ENCODE measurements at regions not wholly inside any gene's neighbourhood (a gene's known extent, or its start where the extent isn't known, plus 50 kb on each side); places are given as distances from the start of the nearest gene placed in this dataset.

GRCh38 chr4:137905930-137906329, 336.2 kb downstream of the SLC7A11 start:
- TF ChIP-seq POLR2A (IDR thresholded peaks at IDR 0.05; ENCODE audit: low read depth, low read length) (no peak), MYC (IDR thresholded peaks at IDR 0.05; ENCODE audit: low read depth, low read length) (no peak), GATA2 (IDR thresholded peaks at IDR 0.05; ENCODE audit: insufficient read depth, insufficient read length, low read depth, low read length) (no peak), POLR2AphosphoS5 (IDR thresholded peaks at IDR 0.05; ENCODE audit: insufficient read depth, low read depth, low read length) (no peak), FOS (IDR thresholded peaks at IDR 0.05; ENCODE audit: borderline replicate concordance, insufficient read depth, low read length) (no peak), CTCF (IDR thresholded peaks at IDR 0.05; ENCODE audit: extremely low read depth in 1 of 2, insufficient read depth in 1 of 2, low read depth in 1 of 2, low read length in 2 of 2) (no peak), EZH2 (IDR thresholded peaks at IDR 0.05; ENCODE audit: borderline replicate concordance, low read depth, low read length, severe bottlenecking) (no peak), MAX (IDR thresholded peaks at IDR 0.05; ENCODE audit: insufficient read depth, insufficient read length) (no peak), JUN (IDR thresholded peaks at IDR 0.05; ENCODE audit: borderline replicate concordance, insufficient read depth, insufficient read length, low read depth) (no peak)
- dilution Hi-C loops (cut with MboI; ENCODE audit: extremely low pct_ligation_motif_present, low sequenced_read_pairs) = no loop called here
- intact Hi-C loops (cut with micrococcal nuclease) = no loop called here
- Histone ChIP-seq H3K27ac (ENCODE audit: insufficient read depth, low read depth, low read length) (no peak overlapping the region), H3K79me2 (ENCODE audit: control insufficient read depth, insufficient read depth, low read length) (no peaks in the 10 kb centered on the region), H3K9me1 (replicated peaks; ENCODE audit: control insufficient read depth, extremely low read depth, insufficient read depth, low read length) (no peaks in the 10 kb centered on the region), H3K4me3 (replicated peaks in 1 of 3; ENCODE audit: insufficient read depth in 1 of 3, low read depth in 1 of 3, low read length in 3 of 3) (no peak overlapping the region), H3K9me3 (replicated peaks; ENCODE audit: control insufficient read depth, insufficient read depth, low read length) (no peaks in the 10 kb centered on the region), H3K36me3 (ENCODE audit: control insufficient read depth in 2 of 2, extremely low read depth in 1 of 2, insufficient read depth in 2 of 2, low read length in 2 of 2) (no peaks in the 10 kb centered on the region), H3K27me3 (ENCODE audit: control insufficient read depth in 2 of 2, insufficient read depth in 2 of 2, low read length in 2 of 2) (no peaks in the 10 kb centered on the region), H3K9ac (replicated peaks; ENCODE audit: extremely low read depth, insufficient read depth, low read length) (no peak overlapping the region), H2AFZ (ENCODE audit: low read depth, low read length) (no peak overlapping the region), H3K4me2 (ENCODE audit: insufficient read depth, low read length) (no peak overlapping the region), H3K4me1 (ENCODE audit: control insufficient read depth, extremely low read depth, insufficient read depth, low read length) (no peaks in the 10 kb centered on the region), H4K20me1 (replicated peaks; ENCODE audit: control insufficient read depth, extremely low read depth, insufficient read depth, low read length) (no peaks in the 10 kb centered on the region)
- CTCF ChIA-PET = no interaction called here
- FAIRE-seq = no peak
- POLR2A ChIA-PET = no interaction called here
- no peak for DNase-seq (ENCODE audit: low read depth, low spot score)
- no TSS peak for BruUV-seq (replicated peaks)

Measured in endothelial cell of umbilical vein (primary cell).